SK-N-SH (cell line): ENCODE measurements at regions not wholly inside any gene's neighbourhood (a gene's known extent, or its start where the extent isn't known, plus 50 kb on each side); places are given as distances from the start of the nearest gene placed in this dataset.

ENCODE experiments used
- CTCF ChIA-PET: fragments of 300-600, 350-600 bp; formaldehyde crosslinking; extraction: SDS; loops from one replicate; lab custom pipeline; 2021; lab: Yijun Ruan, JAX
- POLR2A ChIA-PET: fragments of 350-600 bp; sonication (Branson Sonifier 250); formaldehyde crosslinking; extraction: SDS; loops from one replicate; lab custom pipeline; 2020; ENCODE audit warnings: antibody characterized with exemption, inconsistent platforms; lab: Yijun Ruan, JAX
- DNase-seq: peaks from one replicate; pipeline ENCODE4 v3.0.0; 2012
- H2AFZ ChIP-seq: fragments of 200-600 bp; sonication (generic); 2 replicates; pipeline ENCODE4 v1.8.1; 2016; ENCODE audit warnings: antibody characterized with exemption, mild to moderate bottlenecking, low read depth
- H3F3A ChIP-seq: fragments of 200-600 bp; sonication (generic); replicated peaks from 2 replicates; pipeline ENCODE3; 2016; ENCODE audit warnings: antibody characterized with exemption, mild to moderate bottlenecking; ENCODE audit not compliant: insufficient read depth
- H3K27ac ChIP-seq, 2 experiments: fragments of 200-500 bp in 1 of 2; fragments of 200-600 bp in 1 of 2; sonication (Bioruptor generic) in 1 of 2; sonication (generic), shearing (Covaris generic) in 1 of 2; 2 replicates each; pipeline versions ENCODE4 v1.5.1 to v1.6.1; 2014 to 2016; ENCODE audit warnings: low read depth in 2 of 2, inconsistent platforms in 1 of 2, low read length in 1 of 2, mild to moderate bottlenecking in 1 of 2, mixed read lengths in 1 of 2
- H3K27me3 ChIP-seq: fragments of 200-600 bp; sonication (generic), shearing (Covaris generic); 2 replicates; pipeline ENCODE4 v1.6.1; 2016; ENCODE audit warnings: mixed run types; ENCODE audit not compliant: insufficient read depth
- H3K36me3 ChIP-seq, 2 experiments: fragments of 200-500 bp in 1 of 2; fragments of 200-600 bp in 1 of 2; sonication (Bioruptor generic) in 1 of 2; sonication (generic) in 1 of 2; replicated peaks in 1 of 2; 2 replicates each; pipeline versions ENCODE3 to v1.5.1; 2014 to 2016; ENCODE audit warnings: low read length in 1 of 2, mild to moderate bottlenecking in 1 of 2; ENCODE audit not compliant: insufficient read depth in 2 of 2, control insufficient read depth in 1 of 2
- H3K4me1 ChIP-seq, 2 experiments: fragments of 200-500 bp in 1 of 2; fragments of 200-600 bp in 1 of 2; sonication (Bioruptor generic) in 1 of 2; sonication (generic), shearing (Covaris generic) in 1 of 2; 2 replicates each; pipeline versions ENCODE4 v1.5.1 to v1.6.1; 2014 to 2016; ENCODE audit warnings: low read depth in 1 of 2, low read length in 1 of 2, mixed run types in 1 of 2; ENCODE audit not compliant: insufficient read depth in 2 of 2, control insufficient read depth in 1 of 2
- H3K4me2 ChIP-seq: fragments of 200-600 bp; sonication (generic), shearing (Covaris generic); 2 replicates; pipeline ENCODE4 v1.6.1; 2017; ENCODE audit warnings: mixed run types
- H3K4me3 ChIP-seq, 2 experiments: fragments of 200-500 bp in 1 of 2; fragments of 200-600 bp in 1 of 2; sonication (Bioruptor generic) in 1 of 2; sonication (generic), shearing (Covaris generic) in 1 of 2; 2 replicates each; pipeline versions ENCODE4 v1.5.1 to v1.8.1; 2014 to 2016; ENCODE audit warnings: low read depth in 2 of 2, inconsistent platforms in 1 of 2, low read length in 1 of 2, mild to moderate bottlenecking in 1 of 2, mixed read lengths in 1 of 2, moderate library complexity in 1 of 2
- H3K79me2 ChIP-seq: fragments of 200-600 bp; sonication (generic); 2 replicates; pipeline ENCODE4 v1.8.1; 2017; ENCODE audit warnings: mild to moderate bottlenecking; ENCODE audit not compliant: insufficient read depth
- H3K9ac ChIP-seq: fragments of 200-600 bp; sonication (generic); 2 replicates; pipeline ENCODE4 v1.6.1; 2017; ENCODE audit warnings: mixed run types
- H3K9me2 ChIP-seq: fragments of 200-600 bp; sonication (generic); 2 replicates; pipeline ENCODE4 v1.6.1; 2017; ENCODE audit warnings: mixed run types
- H3K9me3 ChIP-seq: fragments of 200-600 bp; sonication (generic); 2 replicates; pipeline ENCODE4 v1.6.1; 2017; ENCODE audit warnings: mixed run types, mild to moderate bottlenecking, moderate library complexity
- H4K20me1 ChIP-seq: fragments of 200-600 bp; sonication (generic); 2 replicates; pipeline ENCODE4 v1.6.1; 2017; ENCODE audit warnings: mild to moderate bottlenecking, mixed run types; ENCODE audit not compliant: insufficient read depth
- CTCF ChIP-seq: fragments of 200-600 bp; sonication (generic); IDR thresholded peaks from 2 replicates; pipeline ENCODE4 v1.6.1; 2017; ENCODE audit warnings: antibody characterized with exemption, mild to moderate bottlenecking, moderate library complexity
- ELF1 ChIP-seq: IDR thresholded peaks from 2 replicates; pipeline ENCODE4 v1.4.0; 2012
- EP300 ChIP-seq, 2 experiments: IDR thresholded peaks; 2 replicates each; pipeline versions ENCODE4 v1.4.0 to v1.6.1; 2012; ENCODE audit warnings: borderline replicate concordance in 1 of 2, low read depth in 1 of 2, low read length in 1 of 2
- EZH2phosphoT487 ChIP-seq: fragments of 200-600 bp; sonication (generic); IDR thresholded peaks from 2 replicates; pipeline ENCODE4 v1.6.1; 2017; ENCODE audit warnings: low read depth, mixed run types, mild to moderate bottlenecking, antibody characterized with exemption, moderate library complexity, borderline replicate concordance
- FOXJ3 ChIP-seq: sonication (generic); formaldehyde crosslinking; IDR thresholded peaks from 2 replicates; pipeline ENCODE4 v1.5.1; 2020; ENCODE audit warnings: mild to moderate bottlenecking, missing genetic modification reagents
- GABPA ChIP-seq: IDR thresholded peaks from 2 replicates; pipeline ENCODE4 v1.4.0; 2012; ENCODE audit warnings: low read depth, mild to moderate bottlenecking
- GATA2 ChIP-seq: sonication (generic); formaldehyde crosslinking; IDR thresholded peaks from 2 replicates; pipeline ENCODE4 v1.5.0; 2020; ENCODE audit warnings: mild to moderate bottlenecking, missing genetic modification reagents
- IRF3 ChIP-seq: fragments of 150-350 bp; IDR thresholded peaks from 2 replicates; pipeline ENCODE4 v1.6.1; 2016; ENCODE audit warnings: mild to moderate bottlenecking, low read depth, low read length
- JUND ChIP-seq: IDR thresholded peaks from 2 replicates; pipeline ENCODE4 v1.4.0; 2012
- MAX ChIP-seq: IDR thresholded peaks from 2 replicates; pipeline ENCODE4 v1.4.0; 2012; ENCODE audit warnings: low read depth
- NRF1 ChIP-seq: IDR thresholded peaks from 2 replicates; pipeline ENCODE4 v1.6.1; 2012; ENCODE audit warnings: low read depth, mild to moderate bottlenecking, low read length
- PBX3 ChIP-seq: IDR thresholded peaks from 2 replicates; pipeline ENCODE4; 2012
- POLR2AphosphoS5 ChIP-seq: IDR thresholded peaks from 2 replicates; pipeline ENCODE4 v1.6.1; 2012; ENCODE audit warnings: low read depth, low read length
- REST ChIP-seq: IDR thresholded peaks from 2 replicates; pipeline ENCODE4 v1.6.1; 2012; ENCODE audit warnings: mild to moderate bottlenecking, low read depth, low read length, moderate library complexity
- RFX5 ChIP-seq: IDR thresholded peaks from 2 replicates; pipeline ENCODE4 v1.6.1; 2012; ENCODE audit warnings: mild to moderate bottlenecking, improper control_type of control experiment, low read length
- SIN3A ChIP-seq: IDR thresholded peaks from 2 replicates; pipeline ENCODE4 v1.6.1; 2012; ENCODE audit warnings: low read depth, mild to moderate bottlenecking, low read length, moderate library complexity, borderline replicate concordance
- TAF1 ChIP-seq: IDR thresholded peaks from 2 replicates; pipeline ENCODE4 v1.6.1; 2012; ENCODE audit warnings: low read depth, mild to moderate bottlenecking, low read length, moderate library complexity, borderline replicate concordance
- ZBTB33 ChIP-seq: IDR thresholded peaks from 2 replicates; pipeline ENCODE4 v1.4.0; 2012; ENCODE audit warnings: low read depth, borderline replicate concordance
- WGBS: methylation state at CpG from one replicate; pipeline ENCODE4 v1.1.6; 2017; ENCODE audit warnings: low lambda C conversion rate; 5-methylcytosine and 5-hydroxymethylcytosine counted together

GRCh38 chr9:13424872-13425271 lies 145.4 kb upstream of the MPDZ start:
- H3K79me2 ChIP-seq, result no peaks in the 10 kb centered on the region
- ChIA-PET POLR2A (no interaction called here), CTCF (interaction anchor here (1.4 kb wide), 1 partner anchor 336 kb away, joined by 3 read pairs; no protein-coding TSS in a partner anchor)
- H3K9me3 ChIP-seq, result no peaks in the 10 kb centered on the region
- 88% methylated on average over 4 of the region's 4 CpGs for WGBS
- H3K27me3 ChIP-seq, result no peaks in the 10 kb centered on the region
- DNase-seq, result no peak
- no peak overlapping the region for H2AFZ ChIP-seq
- no peaks in the 10 kb centered on the region for H3K36me3 ChIP-seq
- no peak overlapping the region for H3K9ac ChIP-seq
- H4K20me1 ChIP-seq, result no peaks in the 10 kb centered on the region
- H3F3A ChIP-seq, result no peaks in the 10 kb centered on the region
- H3K4me1 ChIP-seq, result no peaks in the 10 kb centered on the region; a peak in 2 of 4 replicates
- H3K4me3 ChIP-seq, result no peak overlapping the region
- H3K4me2 ChIP-seq, result no peak overlapping the region
- H3K9me2 ChIP-seq, result no peaks in the 10 kb centered on the region
- no peak overlapping the region for H3K27ac ChIP-seq
- no peak for TF ChIP-seq RFX5
- TF ChIP-seq GATA2 (CRISPR knock-in tag), result no peak
- TF ChIP-seq EZH2phosphoT487, result no peak
- no peak for TF ChIP-seq SIN3A
- TF ChIP-seq JUND, result no peak
- no peak for TF ChIP-seq ELF1

- Histone ChIP-seq H3K4me3 (no peak overlapping the region), H4K20me1 (no peaks in the 10 kb centered on the region), H3K27me3 (no peaks in the 10 kb centered on the region), H3K9ac (no peak overlapping the region), H3K36me3 (no peaks in the 10 kb centered on the region), H2AFZ (no peak overlapping the region), H3F3A (no peaks in the 10 kb centered on the region), H3K4me2 (no peak overlapping the region), H3K79me2 (no peaks in the 10 kb centered on the region), H3K4me1 (no peaks in the 10 kb centered on the region; a peak in 1 of 4 replicates), H3K9me3 (no peaks in the 10 kb centered on the region), H3K9me2 (no peaks in the 10 kb centered on the region), H3K27ac (no peak overlapping the region)
- POLR2A ChIA-PET, result no interaction called here
- CTCF ChIA-PET, result interaction anchor here (0.6 to 1.4 kb wide), 2 partner anchors 336 to 974 kb away, joined by 3 to 4 read pairs; no protein-coding TSS in a partner anchor
- DNase-seq, result no peak
- WGBS, result 76% methylated on average over 6 of the region's 6 CpGs
- no peak for TF ChIP-seq REST
- TF ChIP-seq EZH2phosphoT487, result no peak
- no peak for TF ChIP-seq TAF1
- no peak for TF ChIP-seq POLR2AphosphoS5
- no peak for TF ChIP-seq NRF1
- no peak for TF ChIP-seq FOXJ3 (CRISPR knock-in tag)
- no peak for TF ChIP-seq CTCF
- no peak for TF ChIP-seq PBX3
- no peak for TF ChIP-seq MAX
- TF ChIP-seq GABPA, result no peak
- no peak for TF ChIP-seq GATA2 (CRISPR knock-in tag)
- no peak for TF ChIP-seq EP300 (IDR thresholded peaks at IDR 0.05; ENCODE audit: borderline replicate concordance in 1 of 2, low read depth in 1 of 2, low read length in 1 of 2)
- TF ChIP-seq ELF1, result no peak
- TF ChIP-seq ZBTB33, result no peak
- TF ChIP-seq IRF3, result no peak
These were observed 144.7 kb upstream of the MPDZ start for GRCh38 chr9:13424204-13424603.
